SK-N-SH (cell line): ENCODE measurements at regions not wholly inside any gene's neighbourhood (a gene's known extent, or its start where the extent isn't known, plus 50 kb on each side); places are given as distances from the start of the nearest gene placed in this dataset.

Experiments
- CHD2 ChIP-seq: fragments of 150-350 bp; IDR thresholded peaks from 2 replicates; pipeline ENCODE4 v1.6.1; 2018; ENCODE audit warnings: low read length; ENCODE audit not compliant: partially characterized antibody
- CTCF ChIP-seq: fragments of 200-600 bp; sonication (generic); IDR thresholded peaks from 2 replicates; pipeline ENCODE4 v1.6.1; 2017; ENCODE audit warnings: antibody characterized with exemption, mild to moderate bottlenecking, moderate library complexity
- EZH2phosphoT487 ChIP-seq: fragments of 200-600 bp; sonication (generic); IDR thresholded peaks from 2 replicates; pipeline ENCODE4 v1.6.1; 2017; ENCODE audit warnings: low read depth, mixed run types, mild to moderate bottlenecking, antibody characterized with exemption, moderate library complexity, borderline replicate concordance
- FOSL2 ChIP-seq: IDR thresholded peaks from 2 replicates; pipeline ENCODE4 v1.4.0; 2012; ENCODE audit warnings: low read depth, mild to moderate bottlenecking, moderate library complexity, borderline replicate concordance
- GABPA ChIP-seq: IDR thresholded peaks from 2 replicates; pipeline ENCODE4 v1.4.0; 2012; ENCODE audit warnings: low read depth, mild to moderate bottlenecking
- MAX ChIP-seq: IDR thresholded peaks from 2 replicates; pipeline ENCODE4 v1.4.0; 2012; ENCODE audit warnings: low read depth
- MXI1 ChIP-seq: IDR thresholded peaks from 2 replicates; pipeline ENCODE4 v1.6.1; 2012; ENCODE audit warnings: mild to moderate bottlenecking, low read depth, low read length, improper control_type of control experiment
- POLR2AphosphoS5 ChIP-seq: IDR thresholded peaks from 2 replicates; pipeline ENCODE4 v1.6.1; 2012; ENCODE audit warnings: low read depth, low read length
- RAD21 ChIP-seq: IDR thresholded peaks from 2 replicates; pipeline ENCODE4 v1.6.1; 2012; ENCODE audit warnings: mild to moderate bottlenecking, low read length
- RFX5 ChIP-seq: IDR thresholded peaks from 2 replicates; pipeline ENCODE4 v1.6.1; 2012; ENCODE audit warnings: mild to moderate bottlenecking, improper control_type of control experiment, low read length
- RXRA ChIP-seq: IDR thresholded peaks from 2 replicates; pipeline ENCODE4 v1.4.0; 2012; ENCODE audit warnings: low read depth, mild to moderate bottlenecking, borderline replicate concordance
- SMC3 ChIP-seq: IDR thresholded peaks from 2 replicates; pipeline ENCODE4 v1.6.1; 2012; ENCODE audit warnings: low read depth, low read length, improper control_type of control experiment
- TAF1 ChIP-seq: IDR thresholded peaks from 2 replicates; pipeline ENCODE4 v1.6.1; 2012; ENCODE audit warnings: low read depth, mild to moderate bottlenecking, low read length, moderate library complexity, borderline replicate concordance
- TEAD4 ChIP-seq: IDR thresholded peaks from 2 replicates; pipeline ENCODE4 v1.4.0; 2012; ENCODE audit warnings: mild to moderate bottlenecking, borderline replicate concordance; ENCODE audit not compliant: insufficient read depth

GRCh38 chr1:30159015-30159414 is 564.4 kb downstream of the MATN1 start:
- TF ChIP-seq POLR2AphosphoS5, result no peak
- no peak for TF ChIP-seq CTCF
- TF ChIP-seq MXI1, result no peak
- no peak for TF ChIP-seq RAD21
- TF ChIP-seq TAF1, result no peak
- TF ChIP-seq RXRA, result no peak
- TF ChIP-seq TEAD4, result no peak
- TF ChIP-seq GABPA, result no peak
- no peak for TF ChIP-seq CHD2
- TF ChIP-seq MAX, result no peak
- TF ChIP-seq EZH2phosphoT487, result no peak
- no peak for TF ChIP-seq FOSL2
- no peak for TF ChIP-seq SMC3
- no peak for TF ChIP-seq RFX5
